ENCODE measurements at regions not wholly inside any gene's neighbourhood (a gene's known extent, or its start where the extent isn't known, plus 50 kb on each side); places are given as distances from the start of the nearest gene placed in this dataset.

GRCh38 chr1:55987491-55988249 lies 591.7 kb downstream of the PLPP3 start:
- H3K27me3 ChIP-seq: no peaks in the 10 kb centered on the region
- H3K9me3 ChIP-seq: no peaks in the 10 kb centered on the region
- peaks cover 0 to 22% (median 0%) of the 10 kb centered on the region in 4 donors for H3K4me1 ChIP-seq
- H3K4me3 ChIP-seq: no peak overlapping the region
- peak overlapping the region in 2 of 4 donors; percentile 28 to 67 for H3K27ac ChIP-seq
- no peaks in the 10 kb centered on the region for H3K36me3 ChIP-seq
- TF ChIP-seq, protein P1, sequence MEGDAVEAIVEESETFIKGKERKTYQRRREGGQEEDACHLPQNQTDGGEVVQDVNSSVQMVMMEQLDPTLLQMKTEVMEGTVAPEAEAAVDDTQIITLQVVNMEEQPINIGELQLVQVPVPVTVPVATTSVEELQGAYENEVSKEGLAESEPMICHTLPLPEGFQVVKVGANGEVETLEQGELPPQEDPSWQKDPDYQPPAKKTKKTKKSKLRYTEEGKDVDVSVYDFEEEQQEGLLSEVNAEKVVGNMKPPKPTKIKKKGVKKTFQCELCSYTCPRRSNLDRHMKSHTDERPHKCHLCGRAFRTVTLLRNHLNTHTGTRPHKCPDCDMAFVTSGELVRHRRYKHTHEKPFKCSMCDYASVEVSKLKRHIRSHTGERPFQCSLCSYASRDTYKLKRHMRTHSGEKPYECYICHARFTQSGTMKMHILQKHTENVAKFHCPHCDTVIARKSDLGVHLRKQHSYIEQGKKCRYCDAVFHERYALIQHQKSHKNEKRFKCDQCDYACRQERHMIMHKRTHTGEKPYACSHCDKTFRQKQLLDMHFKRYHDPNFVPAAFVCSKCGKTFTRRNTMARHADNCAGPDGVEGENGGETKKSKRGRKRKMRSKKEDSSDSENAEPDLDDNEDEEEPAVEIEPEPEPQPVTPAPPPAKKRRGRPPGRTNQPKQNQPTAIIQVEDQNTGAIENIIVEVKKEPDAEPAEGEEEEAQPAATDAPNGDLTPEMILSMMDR (IDR thresholded peaks at IDR 0.05): no peak
- TF ChIP-seq POLR2A (IDR thresholded peaks at IDR 0.05) (no peak), EP300 (IDR thresholded peaks at IDR 0.05) (no peak)
- DNase-seq (ENCODE audit: low spot score in 2 of 2): no peak
- 44 to 60% methylated on average over 4 of the region's 4 CpGs for WGBS, 2 donors

- H3K4me1 ChIP-seq: peaks cover 0 to 22% (median 0%) of the 10 kb centered on the region in 4 donors
- no peaks in the 10 kb centered on the region for H3K27me3 ChIP-seq
- H3K36me3 ChIP-seq: no peaks in the 10 kb centered on the region
- no peak for DNase-seq (ENCODE audit: low spot score in 2 of 2)
- 96% methylated on average over 1 of the region's 1 CpG for WGBS, 2 donors
- H3K9me3 ChIP-seq: no peaks in the 10 kb centered on the region
- TF ChIP-seq, protein P1 (IDR thresholded peaks at IDR 0.05): no peak
- no peak for TF ChIP-seq POLR2A (IDR thresholded peaks at IDR 0.05)
- no peak for TF ChIP-seq EP300 (IDR thresholded peaks at IDR 0.05)
- no peak overlapping the region for H3K4me3 ChIP-seq
- no peak overlapping the region for H3K27ac ChIP-seq
Observed at GRCh38 chr1:55986003-55986402, 593.4 kb downstream of the PLPP3 start.

GRCh38 chr1:55981010-55981650 lies 598.2 kb downstream of the PLPP3 start:
- Histone ChIP-seq H3K9me3 (peaks cover 0 to 11% (median 0%) of the 10 kb centered on the region in 4 donors), H3K27ac (no peak overlapping the region), H3K27me3 (no peaks in the 10 kb centered on the region), H3K36me3 (no peaks in the 10 kb centered on the region), H3K4me3 (no peak overlapping the region), H3K4me1 (no peaks in the 10 kb centered on the region)
- TF ChIP-seq POLR2A (IDR thresholded peaks at IDR 0.05): no peak
- no peak for TF ChIP-seq EP300 (IDR thresholded peaks at IDR 0.05)
- TF ChIP-seq, protein P1 (IDR thresholded peaks at IDR 0.05): no peak
- DNase-seq (ENCODE audit: low spot score in 2 of 2): no peak
- 82% methylated on average over 2 of the region's 2 CpGs for WGBS, 2 donors

- TF ChIP-seq POLR2A (IDR thresholded peaks at IDR 0.05): no peak
- TF ChIP-seq, protein P1 (IDR thresholded peaks at IDR 0.05): no peak
- TF ChIP-seq EP300 (IDR thresholded peaks at IDR 0.05): no peak
- H3K9me3 ChIP-seq: peaks cover 0 to 11% (median 0%) of the 10 kb centered on the region in 4 donors
- H3K4me3 ChIP-seq: no peak overlapping the region
- H3K36me3 ChIP-seq: no peaks in the 10 kb centered on the region
- no peak for DNase-seq (ENCODE audit: low spot score in 2 of 2)
- H3K27ac ChIP-seq: no peak overlapping the region
- no peaks in the 10 kb centered on the region for H3K27me3 ChIP-seq
- WGBS, 2 donors: 88% methylated on average over 4 of the region's 4 CpGs
- no peaks in the 10 kb centered on the region for H3K4me1 ChIP-seq
Observed at GRCh38 chr1:55980582-55980981, 598.8 kb downstream of the PLPP3 start.

All from tibial nerve (tissue), 4 donors.